Endodermal cell (in vitro differentiated cells): ENCODE measurements at regions not wholly inside any gene's neighbourhood (a gene's known extent, or its start where the extent isn't known, plus 50 kb on each side); places are given as distances from the start of the nearest gene placed in this dataset.

Experiments used
- DNase-seq: peaks from one replicate; pipeline ENCODE4 v3.0.0-alpha.2; 2017
- H3K27ac ChIP-seq: 2 replicates; pipeline ENCODE4 v1.5.1; 2013; ENCODE audit warnings: mild to moderate bottlenecking, low read depth, low read length, moderate library complexity
- H3K27me3 ChIP-seq: 2 replicates; pipeline ENCODE4 v1.6.1; 2013; ENCODE audit warnings: mild to moderate bottlenecking, low read length, moderate library complexity; ENCODE audit not compliant: insufficient read depth, control insufficient read depth, poor library complexity, severe bottlenecking
- H3K36me3 ChIP-seq: 2 replicates; pipeline ENCODE4 v1.7.0; 2013; ENCODE audit warnings: mild to moderate bottlenecking, low read length, moderate library complexity; ENCODE audit not compliant: control insufficient read depth, insufficient read depth
- H3K4me1 ChIP-seq: one replicate; pipeline ENCODE4 v1.7.0; 2013; ENCODE audit warnings: low read length; ENCODE audit not compliant: control insufficient read depth, insufficient read depth
- H3K4me3 ChIP-seq: 2 replicates; pipeline ENCODE4 v1.5.1; 2013; ENCODE audit warnings: mild to moderate bottlenecking, low read length, moderate library complexity
- H3K9ac ChIP-seq: 2 replicates; pipeline ENCODE4 v1.6.1; 2013; ENCODE audit warnings: mild to moderate bottlenecking, low read length, moderate library complexity; ENCODE audit not compliant: poor library complexity, severe bottlenecking; ENCODE audit errors: extremely low read depth
- H3K9me3 ChIP-seq: 2 replicates; pipeline ENCODE4 v1.6.1; 2013; ENCODE audit warnings: mild to moderate bottlenecking, low read length, moderate library complexity; ENCODE audit not compliant: control insufficient read depth
- H3K27ac Mint-ChIP-seq: 2 replicates; pipeline ENCODE4 v1.8.0; 2020; ENCODE audit warnings: mixed read lengths
- H3K27me3 Mint-ChIP-seq: 2 replicates; pipeline ENCODE4 v1.8.0; 2021; ENCODE audit warnings: mild to moderate bottlenecking, mixed read lengths; ENCODE audit not compliant: insufficient read depth
- H3K36me3 Mint-ChIP-seq: 2 replicates; pipeline ENCODE4 v1.8.0; 2020; ENCODE audit warnings: low read depth, mixed read lengths
- H3K4me1 Mint-ChIP-seq: 2 replicates; pipeline ENCODE4 v1.8.0; 2020; ENCODE audit warnings: mixed read lengths
- H3K4me3 Mint-ChIP-seq: 2 replicates; pipeline ENCODE4 v1.8.0; 2020; ENCODE audit warnings: mild to moderate bottlenecking, moderate library complexity, mixed read lengths
- H3K9me3 Mint-ChIP-seq: 2 replicates; pipeline ENCODE4 v1.8.0; 2020; ENCODE audit warnings: mild to moderate bottlenecking, mixed read lengths
- CTCF ChIP-seq: fragments of 200-600 bp; sonication (generic); conservative IDR thresholded peaks from 2 replicates; pipeline ENCODE4 v1.5.0; 2021; ENCODE audit warnings: antibody characterized with exemption, mild to moderate bottlenecking
- WGBS, 2 experiments: methylation state at CpG; one replicate each; pipeline versions ENCODE4 v1.1.5 to v1.1.7; 2013; ENCODE audit warnings: missing lambda C conversion rate in 2 of 2, mixed read lengths in 1 of 2; ENCODE audit not compliant: insufficient coverage in 1 of 2, insufficient read length in 1 of 2; 5-methylcytosine and 5-hydroxymethylcytosine counted together

- Histone ChIP-seq H3K27ac (no peak overlapping the region), H3K27me3 (no peaks in the 10 kb centered on the region), H3K9ac (no peak overlapping the region), H3K36me3 (no peaks in the 10 kb centered on the region), H3K4me3 (no peak overlapping the region), H3K4me1 (peaks cover 10% of the 10 kb centered on the region), H3K9me3 (no peaks in the 10 kb centered on the region)
- no peak for TF ChIP-seq CTCF
- peaks cover 21% of the 10 kb centered on the region for H3K4me1 Mint-ChIP-seq
- DNase-seq: no peak
- H3K9me3 Mint-ChIP-seq: no peaks in the 10 kb centered on the region
- H3K4me3 Mint-ChIP-seq: no peak overlapping the region
- H3K36me3 Mint-ChIP-seq: no peaks in the 10 kb centered on the region
- H3K27ac Mint-ChIP-seq: no peak overlapping the region
- 87 to 100% methylated on average over 1 to 4 of the region's 4 CpGs for WGBS, 2 experiments
- H3K27me3 Mint-ChIP-seq: peaks cover 7% of the 10 kb centered on the region
Observed at GRCh38 chr10:78565841-78566240, 502.9 kb upstream of the ZMIZ1 start.

- Mint-ChIP-seq H3K27me3 (peaks cover 7% of the 10 kb centered on the region), H3K36me3 (no peaks in the 10 kb centered on the region), H3K9me3 (no peaks in the 10 kb centered on the region), H3K4me3 (no peak overlapping the region), H3K4me1 (peaks cover 21% of the 10 kb centered on the region), H3K27ac (no peak overlapping the region)
- Histone ChIP-seq H3K27me3 (no peaks in the 10 kb centered on the region), H3K36me3 (no peaks in the 10 kb centered on the region), H3K4me3 (no peak overlapping the region), H3K27ac (no peak overlapping the region), H3K9ac (no peak overlapping the region), H3K9me3 (no peaks in the 10 kb centered on the region), H3K4me1 (peaks cover 10% of the 10 kb centered on the region)
- no peak for DNase-seq
- no peak for TF ChIP-seq CTCF
- WGBS, 2 experiments: 96 to 97% methylated on average over 4 to 8 of the region's 8 CpGs
Observed at GRCh38 chr10:78566284-78567111, 502.3 kb upstream of the ZMIZ1 start.

GRCh38 chr10:78567680-78568455 lies 500.9 kb upstream of the ZMIZ1 start:
- Histone ChIP-seq H3K27ac (no peak overlapping the region), H3K9me3 (no peaks in the 10 kb centered on the region), H3K4me3 (no peak overlapping the region), H3K4me1 (peaks cover 10% of the 10 kb centered on the region), H3K36me3 (no peaks in the 10 kb centered on the region), H3K27me3 (no peaks in the 10 kb centered on the region), H3K9ac (no peak overlapping the region)
- Mint-ChIP-seq H3K27me3 (peaks cover 3% of the 10 kb centered on the region), H3K36me3 (no peaks in the 10 kb centered on the region), H3K9me3 (no peaks in the 10 kb centered on the region), H3K4me3 (no peak overlapping the region), H3K4me1 (peaks cover 21% of the 10 kb centered on the region), H3K27ac (no peak overlapping the region)
- no peak for DNase-seq
- WGBS, 2 experiments: 91 to 98% methylated on average over 8 to 10 of the region's 10 CpGs
- no peak for TF ChIP-seq CTCF
